ENCODE measurements at regions not wholly inside any gene's neighbourhood (a gene's known extent, or its start where the extent isn't known, plus 50 kb on each side); places are given as distances from the start of the nearest gene placed in this dataset.

DNA sequence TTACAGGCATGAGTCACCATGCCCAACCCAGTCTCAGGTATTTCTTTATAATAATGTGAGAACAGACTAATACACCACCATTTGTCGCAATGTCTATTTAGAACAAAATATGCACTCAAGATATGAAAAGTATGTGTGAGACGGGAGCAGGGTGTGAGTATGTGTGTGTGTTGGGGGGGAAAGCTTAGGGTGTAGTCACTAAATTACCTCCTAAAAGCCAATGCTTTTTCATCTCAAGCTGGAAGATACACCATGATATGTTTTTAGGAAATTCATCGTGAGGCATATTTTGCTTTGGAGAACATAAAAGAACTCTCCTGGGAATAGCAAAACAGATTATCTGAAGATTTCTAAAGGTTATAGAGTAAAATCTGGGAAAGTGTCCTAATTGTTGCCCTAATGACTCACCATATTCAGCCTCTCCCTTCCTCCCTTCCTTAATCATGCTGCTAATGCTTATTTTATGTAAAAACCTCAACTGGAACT lies 262.7 kb downstream of the PDHA2 start:
- DNase-seq: no peak

DNA sequence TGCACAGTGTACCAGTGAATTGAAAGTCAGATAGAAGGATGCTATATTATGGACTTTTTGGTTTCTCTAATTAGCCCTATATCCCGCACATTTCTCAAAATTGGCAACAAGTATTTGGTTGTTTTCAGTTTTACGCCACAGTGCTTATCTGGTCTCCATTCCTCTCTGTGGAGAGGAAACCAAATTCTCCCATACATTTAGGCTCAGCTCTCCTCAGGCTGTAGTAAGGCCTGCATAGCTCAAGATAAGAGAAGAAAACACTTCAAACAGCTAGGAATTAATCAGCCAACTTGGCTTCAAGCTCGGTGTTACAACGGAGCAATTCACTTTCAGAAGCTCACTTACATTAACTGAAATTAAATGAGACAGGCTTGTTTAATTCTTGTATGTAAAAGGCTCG lies 263.2 kb downstream of the PDHA2 start:
- DNase-seq: no peak

DNA sequence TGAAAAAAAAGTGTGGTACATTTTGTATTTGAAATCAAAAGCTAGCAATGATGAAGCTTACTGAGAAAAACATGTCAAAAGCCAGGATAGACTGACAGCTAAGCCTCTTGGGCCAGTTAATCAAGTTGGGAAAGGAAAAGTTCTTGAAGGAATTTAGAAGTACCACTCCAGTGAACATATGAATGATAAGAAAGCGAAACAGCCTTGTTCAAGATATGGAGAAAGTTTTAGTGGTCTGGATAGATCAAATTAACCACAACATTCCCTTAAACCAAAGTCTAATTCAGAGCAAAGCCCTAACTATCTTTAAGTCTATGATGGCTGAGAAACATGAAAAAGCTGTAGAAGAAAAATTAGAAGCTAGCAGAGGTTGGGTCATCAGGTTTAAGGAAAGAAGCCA lies 268.3 kb downstream of the PDHA2 start:
- no peak for DNase-seq

DNA sequence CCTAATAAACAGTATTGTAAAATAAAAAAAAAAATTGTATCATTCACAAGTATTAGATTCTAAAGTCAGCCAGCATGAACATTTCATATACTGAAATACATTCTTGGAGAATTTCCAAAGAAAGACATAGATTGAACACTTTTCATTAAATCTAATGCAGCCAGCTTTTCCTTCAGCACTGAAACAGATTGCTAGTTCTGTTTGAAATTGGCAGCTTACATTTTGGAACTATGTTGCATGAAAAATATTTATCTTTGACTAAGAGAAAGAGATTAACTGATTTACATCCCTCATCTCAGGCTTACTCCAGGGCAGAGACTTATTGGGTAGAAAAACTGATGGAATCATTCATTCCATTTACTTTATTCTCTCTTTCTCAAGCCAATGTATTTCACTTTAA lies 272.7 kb downstream of the PDHA2 start:
- no peak for DNase-seq

DNA sequence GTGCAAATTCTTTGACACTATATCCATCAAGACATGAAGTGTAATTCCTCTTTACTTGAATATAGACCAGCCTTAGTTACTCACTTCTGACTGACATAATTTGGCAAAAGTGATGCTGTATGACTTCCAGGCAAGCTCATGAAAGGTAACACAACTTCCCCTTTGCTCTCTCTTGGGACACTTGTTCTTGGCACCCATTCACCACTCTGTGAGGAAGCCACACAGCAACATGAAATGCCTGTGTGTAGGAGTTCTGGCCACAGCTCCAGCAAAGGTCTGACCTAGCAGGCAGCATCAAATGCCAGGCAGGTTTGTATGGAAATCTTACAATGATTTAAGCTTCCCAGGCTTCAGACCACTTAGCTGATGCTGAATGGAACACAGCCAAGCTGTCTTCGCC lies 280.3 kb downstream of the PDHA2 start:
- DNase-seq: no peak

DNA sequence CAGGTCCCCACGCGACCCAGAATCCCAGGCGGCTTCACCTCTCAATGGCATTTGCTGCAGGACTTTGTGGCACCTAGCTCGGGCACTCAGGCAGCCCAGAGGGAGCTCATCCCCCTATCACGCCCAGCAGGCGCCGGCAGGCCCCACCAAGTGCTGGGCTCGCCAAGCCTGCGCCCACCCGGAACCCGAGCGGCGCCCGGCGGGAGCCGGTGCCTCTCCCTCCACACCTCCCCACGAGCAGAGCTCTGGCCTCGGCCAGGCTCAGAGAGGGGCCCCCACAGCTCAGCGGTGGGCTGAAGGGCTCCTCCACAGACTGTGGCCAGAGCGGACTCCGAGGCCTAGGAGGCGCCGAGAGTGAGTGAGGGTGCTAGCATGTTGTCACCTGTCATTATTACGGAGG lies 286.3 kb downstream of the PDHA2 start:
- no peak for DNase-seq

DNA sequence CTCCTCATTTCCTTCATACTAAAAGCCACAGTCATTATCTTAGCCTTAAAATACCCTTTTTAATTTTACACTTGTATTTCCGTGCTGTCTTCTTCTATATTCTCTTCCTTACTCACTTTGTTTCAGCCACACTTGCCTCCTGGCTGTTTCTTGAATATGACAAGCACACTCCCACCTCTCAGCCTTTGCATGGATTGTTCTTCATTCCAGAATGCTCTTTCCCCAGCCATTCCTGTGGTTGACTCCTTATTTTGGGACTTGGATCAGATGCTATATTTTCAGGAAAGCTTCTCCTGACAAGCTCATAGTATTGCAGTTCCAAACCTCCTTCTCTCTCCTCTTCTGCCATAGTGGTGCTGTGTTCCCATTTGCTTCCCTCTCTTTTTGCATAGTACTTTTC lies 291.3 kb downstream of the PDHA2 start:
- no peak for DNase-seq

DNA sequence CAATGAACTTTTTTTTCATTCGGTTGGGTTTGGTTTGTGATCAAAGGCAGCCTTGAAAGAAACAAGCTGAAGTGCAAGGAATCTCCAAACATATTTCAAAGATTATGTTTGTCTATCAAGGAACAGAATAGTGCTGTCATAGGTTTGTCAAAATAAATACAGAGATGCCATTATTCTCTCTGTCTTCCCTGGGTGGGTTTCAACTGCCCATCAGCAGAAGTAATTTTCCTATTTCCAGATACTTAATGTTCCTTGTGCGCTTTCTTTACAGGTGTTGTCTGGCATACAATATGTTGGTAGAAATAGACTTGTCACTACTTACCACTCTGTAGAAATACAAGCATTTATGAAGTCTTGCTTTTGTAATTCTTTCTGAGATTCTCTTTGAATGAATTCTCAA lies 294.9 kb downstream of the PDHA2 start:
- DNase-seq: no peak

DNA sequence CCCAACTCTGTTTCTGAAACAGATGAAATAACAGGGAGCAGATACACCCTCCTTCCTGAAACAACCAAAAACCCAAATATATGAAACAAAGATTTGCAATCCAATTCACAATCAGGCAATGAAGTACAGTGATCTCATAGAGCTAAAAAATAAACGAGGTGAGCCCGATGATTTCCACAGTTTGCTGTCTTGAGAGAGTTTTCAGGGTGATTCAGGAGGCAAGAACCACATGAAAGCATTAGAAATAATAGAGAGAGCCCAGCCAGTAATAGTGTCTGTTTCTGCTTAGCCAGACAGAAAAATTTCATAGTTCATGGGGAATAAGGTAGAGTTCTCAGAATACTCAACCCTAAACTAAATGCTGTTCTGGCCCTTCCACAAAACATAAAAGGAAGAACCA lies 296.2 kb downstream of the PDHA2 start:
- DNase-seq: no peak

DNA sequence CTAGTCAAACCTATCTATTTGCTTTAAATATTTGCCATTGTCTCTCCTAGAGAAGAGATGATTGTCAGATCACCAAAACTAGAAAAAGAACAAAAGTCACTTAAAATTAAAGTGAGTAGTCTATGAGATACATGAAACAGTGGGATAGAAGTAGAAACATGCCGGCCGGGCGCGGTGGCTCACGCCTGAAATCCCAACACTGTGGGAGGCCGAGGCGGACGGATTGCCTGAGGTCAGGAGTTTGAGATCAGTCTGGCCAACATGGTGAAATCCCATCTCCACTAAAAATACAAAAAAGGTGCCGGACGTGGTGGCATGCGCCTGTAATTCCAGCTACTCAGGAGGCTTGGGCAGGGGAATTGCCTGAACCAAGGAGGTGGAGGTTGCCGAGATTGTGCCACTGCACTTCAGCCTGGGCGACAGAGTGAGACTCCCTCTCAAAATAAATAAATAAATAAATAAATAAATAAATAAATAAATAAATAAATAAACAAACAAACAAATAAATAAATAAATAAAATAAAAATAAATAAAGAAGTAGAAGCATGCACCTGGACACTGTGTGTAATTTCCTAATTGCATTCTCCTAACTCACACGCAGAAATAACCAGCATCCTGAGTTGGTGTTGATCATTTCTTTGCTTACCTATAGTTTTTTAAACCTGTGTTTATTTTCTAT lies 299.5 kb downstream of the PDHA2 start:
- no peak for DNase-seq

DNA sequence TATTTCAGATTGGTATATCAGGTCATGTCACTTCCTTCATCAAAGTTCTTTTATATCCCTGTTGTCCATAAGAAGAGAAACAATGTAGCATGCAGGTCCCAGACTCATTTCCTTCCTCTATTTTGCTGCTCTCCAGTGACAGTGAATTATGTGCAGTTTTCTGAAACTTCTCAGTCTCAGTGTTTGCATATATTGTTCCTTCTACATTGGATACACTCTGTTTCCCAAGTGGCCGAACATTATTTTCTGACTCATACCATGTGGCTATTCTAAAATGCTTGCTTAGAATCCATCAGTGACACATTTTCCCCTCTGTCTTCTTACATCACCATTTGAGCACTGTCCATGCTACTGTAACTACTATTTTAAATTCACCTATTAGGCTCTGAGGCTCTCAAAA lies 305.7 kb downstream of the PDHA2 start:
- DNase-seq: no peak

DNA sequence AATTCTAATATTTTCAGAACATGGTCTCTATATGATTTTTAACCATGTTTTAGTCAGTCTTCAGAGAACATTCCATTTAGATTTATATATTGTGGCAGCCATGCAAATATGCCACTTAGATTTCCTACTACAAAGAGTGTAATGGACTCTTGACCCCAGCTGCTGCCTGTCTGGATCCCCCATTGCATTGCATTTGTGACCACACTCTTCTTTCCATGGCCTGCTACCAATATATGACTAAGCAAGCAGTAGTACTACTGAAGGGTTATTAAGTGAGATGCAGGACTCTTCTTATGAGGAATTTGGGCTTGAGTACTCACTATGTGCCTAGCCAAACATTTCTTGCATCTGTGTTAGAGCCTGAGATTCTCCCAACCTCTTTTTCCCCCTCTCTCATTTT lies 306.8 kb downstream of the PDHA2 start:
- no peak for DNase-seq

DNA sequence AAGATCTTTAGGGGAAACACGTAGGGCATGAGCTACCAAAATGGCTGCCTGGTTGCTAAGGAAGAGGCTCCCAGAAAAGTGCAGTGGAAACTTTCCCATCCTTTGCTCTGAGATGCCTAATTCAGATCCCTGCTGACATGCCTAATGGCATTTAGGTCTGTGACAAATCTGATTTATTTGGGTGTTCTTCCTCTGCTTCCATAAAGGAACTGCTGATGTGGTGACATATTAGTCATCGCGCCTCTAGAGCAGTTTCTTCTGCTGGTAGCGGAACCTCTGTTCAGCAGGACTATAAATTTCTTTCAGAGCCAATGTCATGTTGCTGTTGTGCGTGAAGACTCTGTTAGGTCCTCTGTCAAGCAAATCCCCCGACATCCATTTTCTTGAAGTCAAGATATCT lies 310.0 kb downstream of the PDHA2 start:
- no peak for DNase-seq

DNA sequence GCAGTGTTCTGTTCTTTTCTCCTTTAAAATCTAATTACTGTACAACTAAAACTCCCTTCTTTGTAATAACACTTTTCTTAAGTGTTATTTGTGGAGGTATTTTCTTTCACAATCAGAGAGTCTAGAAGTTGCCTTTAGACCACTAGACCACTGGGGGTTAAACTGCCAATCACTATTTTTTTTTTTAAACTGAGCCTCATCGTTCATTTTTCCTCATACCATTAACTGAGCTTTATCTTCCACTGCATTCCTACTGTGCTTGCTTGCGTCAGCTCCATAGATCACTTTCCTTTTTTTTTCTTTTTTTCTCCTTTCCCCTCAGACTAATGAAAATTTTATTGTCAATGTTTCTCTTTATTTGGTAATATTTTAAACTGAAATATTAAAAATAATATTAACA lies 310.6 kb downstream of the PDHA2 start:
- no peak for DNase-seq

DNA sequence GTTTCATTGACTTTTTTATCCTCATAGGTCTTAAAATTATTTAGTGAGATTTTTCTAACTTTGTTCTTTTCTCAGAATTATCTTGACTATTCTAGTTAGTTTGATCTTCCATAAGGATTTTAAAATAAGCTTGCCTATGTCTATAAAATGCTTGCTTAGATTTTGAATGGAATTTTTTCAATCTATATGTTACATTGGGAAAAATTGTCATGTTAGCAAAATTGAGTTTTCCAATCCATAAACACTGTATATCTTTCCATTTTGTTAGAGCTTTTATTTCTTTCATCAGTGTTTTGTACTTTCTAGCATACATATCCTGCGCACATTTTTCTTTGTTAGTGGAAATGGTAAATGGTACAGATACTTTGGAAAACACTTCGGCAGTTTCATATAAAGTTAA lies 312.9 kb downstream of the PDHA2 start:
- DNase-seq: no peak

DNA sequence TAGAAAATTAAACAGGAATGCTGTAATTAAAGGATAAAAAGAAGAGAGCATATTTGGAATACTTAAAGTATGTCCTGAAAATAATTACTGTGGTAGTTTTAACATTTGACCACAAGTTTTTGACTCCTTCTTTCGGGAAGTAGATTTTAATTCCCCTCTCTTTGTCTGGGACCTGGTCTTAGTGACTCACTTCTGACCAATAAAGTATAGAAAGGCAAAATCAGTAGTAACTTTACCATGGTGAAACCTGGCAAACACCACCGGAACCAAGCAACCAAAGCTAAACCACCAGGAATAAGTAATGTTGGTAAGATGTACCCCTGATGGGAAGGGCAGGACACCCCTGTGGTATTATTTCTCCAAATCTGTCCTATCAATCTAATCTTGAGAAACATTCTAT lies 314.8 kb downstream of the PDHA2 start:
- DNase-seq: no peak

DNA sequence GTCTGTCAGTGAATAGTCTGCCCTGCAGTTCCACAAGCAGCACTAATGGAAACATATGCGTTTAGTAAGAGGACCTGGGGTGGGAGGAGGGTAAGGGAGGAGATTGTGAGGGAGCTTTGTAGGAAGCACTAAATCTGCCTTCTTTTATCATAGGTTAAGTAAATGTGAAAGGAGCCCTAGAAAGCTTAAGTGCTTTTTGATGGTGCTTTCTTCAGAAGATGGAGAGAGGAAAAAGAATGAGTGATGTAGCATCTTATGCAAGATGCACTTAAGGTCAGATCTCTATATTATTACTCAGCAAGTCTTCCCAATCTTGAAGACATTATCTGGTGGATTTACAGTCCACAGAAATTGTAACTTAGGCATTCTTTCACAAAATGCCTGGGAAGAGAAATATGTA lies 322.7 kb downstream of the PDHA2 start:
- no peak for DNase-seq

DNA sequence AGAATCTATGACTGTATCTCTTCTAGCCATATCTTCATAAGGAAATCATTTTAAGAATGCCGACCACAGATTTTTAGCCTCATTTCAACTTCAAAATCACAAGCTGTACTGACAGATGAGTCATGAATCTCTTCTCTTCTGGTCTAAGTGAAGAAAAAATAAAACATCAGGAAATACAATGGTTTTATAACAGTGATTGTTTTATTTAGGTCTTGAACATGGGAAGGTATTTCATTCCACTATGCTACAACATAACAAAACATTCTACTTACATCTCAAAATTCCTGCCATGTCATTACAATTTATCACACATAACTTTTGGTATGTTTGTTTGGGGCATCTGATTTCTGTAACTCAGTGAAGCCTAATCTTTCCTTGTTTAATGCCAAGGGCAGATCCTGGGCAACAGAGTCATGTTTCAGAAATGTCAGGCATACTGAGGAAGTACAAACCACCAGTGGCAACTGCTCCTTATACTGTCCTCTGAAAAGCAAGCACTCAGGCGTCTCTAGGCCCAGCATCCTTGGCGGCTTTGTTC lies 325.0 kb downstream of the PDHA2 start:
- DNase-seq: no peak

DNA sequence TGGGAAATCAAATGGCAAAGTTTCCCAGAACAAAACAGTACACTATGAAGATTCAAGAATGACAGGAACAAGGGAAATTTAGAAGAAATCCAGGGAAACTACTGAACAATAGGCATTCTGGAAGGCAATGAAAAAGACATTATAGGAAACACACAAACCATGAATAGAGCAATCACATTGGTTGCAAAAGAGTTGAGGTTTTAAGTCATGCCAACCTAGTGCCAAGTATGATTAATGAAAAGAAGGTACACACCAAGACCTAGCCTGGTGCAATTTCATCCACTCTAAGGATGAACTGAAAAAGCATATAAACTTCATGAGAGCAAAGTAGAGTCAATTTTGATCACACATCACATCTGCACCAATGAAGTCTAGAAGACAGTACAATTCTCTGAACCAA lies 326.9 kb downstream of the PDHA2 start:
- no peak for DNase-seq

DNA sequence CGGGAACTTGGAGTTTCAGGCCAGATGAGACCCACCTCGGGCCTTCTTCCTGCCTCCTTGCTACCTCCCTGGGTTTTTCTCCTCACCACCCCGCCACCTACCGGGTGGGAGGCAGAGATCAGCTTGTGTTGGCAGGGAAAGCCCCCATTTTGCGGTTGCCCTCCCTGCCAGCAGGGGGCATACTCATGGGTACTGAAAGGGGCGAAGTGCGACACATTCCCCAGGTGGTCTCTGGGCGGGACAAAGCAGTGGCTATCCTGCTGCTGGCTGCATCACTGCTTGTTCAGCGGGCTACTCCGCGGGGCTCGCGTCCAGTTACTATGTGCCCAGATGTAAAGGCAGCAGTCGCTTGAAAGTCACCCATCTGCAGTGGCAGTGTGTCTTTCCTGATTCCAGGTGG lies 330.3 kb downstream of the PDHA2 start:
- peak; percentile 0 to 4 for DNase-seq

DNA sequence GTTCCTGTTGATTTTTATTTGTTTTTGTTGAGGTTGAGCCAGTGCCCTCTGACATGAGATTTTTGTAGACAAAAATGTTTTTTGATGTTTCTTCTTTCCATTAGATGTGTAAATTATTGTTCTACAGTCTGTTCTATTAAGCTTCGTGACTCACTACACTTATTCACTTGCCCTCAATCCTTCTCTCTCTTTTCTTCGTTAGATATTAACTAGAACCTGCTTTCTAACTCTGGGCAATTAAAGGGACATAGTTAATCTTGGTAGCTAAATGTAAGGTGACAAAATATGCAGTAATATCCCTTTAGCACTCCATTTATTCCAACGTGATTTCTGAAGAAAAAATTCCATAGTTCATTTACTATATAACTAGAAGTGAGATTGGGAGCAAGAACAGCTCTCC lies 333.9 kb downstream of the PDHA2 start:
- no peak for DNase-seq

DNA sequence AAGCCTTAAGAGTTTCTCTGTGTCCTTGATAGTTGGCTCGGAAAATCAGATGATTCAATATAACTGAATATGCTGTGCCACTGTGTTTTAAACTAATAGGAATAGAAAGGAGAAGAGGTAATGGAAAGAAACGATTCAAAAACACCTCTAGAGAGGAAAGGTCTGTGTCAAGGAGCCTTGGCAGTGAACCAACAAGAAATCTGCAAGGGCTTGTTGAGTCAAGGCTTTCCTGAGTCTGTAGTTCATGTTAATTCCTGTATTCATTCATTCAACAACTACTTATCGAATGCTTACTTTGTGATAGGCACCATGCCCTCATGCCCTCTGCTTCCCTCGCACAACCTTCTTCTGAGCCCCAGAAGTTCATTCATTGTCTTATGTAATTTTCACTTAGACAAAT lies 336.0 kb downstream of the PDHA2 start:
- no peak for DNase-seq

DNA sequence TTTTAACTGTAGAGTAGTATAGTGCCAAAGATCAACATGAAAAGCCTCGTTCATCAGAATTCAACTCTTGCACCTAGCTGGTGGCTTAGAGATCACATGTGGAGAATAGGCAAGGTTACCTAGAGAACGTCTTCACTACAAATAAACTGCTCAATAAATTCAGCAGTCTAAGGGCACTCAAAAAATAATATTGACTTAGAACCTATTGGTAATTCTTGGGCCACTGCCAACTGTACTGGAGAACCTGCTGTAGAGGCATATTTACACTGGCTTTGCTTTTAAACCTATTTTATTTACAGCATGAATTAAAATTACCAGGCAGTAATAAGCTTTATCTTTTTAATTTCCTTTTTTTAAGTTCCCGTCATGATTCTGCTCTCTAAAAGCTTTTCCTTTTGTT lies 343.7 kb downstream of the PDHA2 start:
- no peak for DNase-seq

DNA sequence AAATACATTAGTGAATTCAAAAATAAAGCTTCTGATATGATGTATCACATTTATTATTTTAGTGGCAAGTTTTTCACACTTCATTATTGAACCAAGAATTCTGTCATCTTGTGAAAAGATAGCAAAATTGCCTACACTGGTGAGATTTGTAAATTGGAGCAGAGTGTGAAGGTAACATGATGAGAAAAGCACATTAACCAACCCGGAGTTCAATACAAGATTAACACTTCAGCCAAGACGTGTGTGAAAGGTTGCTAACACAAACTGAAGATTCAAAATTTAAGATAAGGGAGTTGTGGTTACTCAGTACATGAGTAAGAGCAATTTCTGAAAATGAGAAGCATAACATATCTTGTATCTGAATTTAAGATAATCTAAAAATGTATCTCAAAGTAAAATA lies 346.7 kb downstream of the PDHA2 start:
- DNase-seq: no peak

DNA sequence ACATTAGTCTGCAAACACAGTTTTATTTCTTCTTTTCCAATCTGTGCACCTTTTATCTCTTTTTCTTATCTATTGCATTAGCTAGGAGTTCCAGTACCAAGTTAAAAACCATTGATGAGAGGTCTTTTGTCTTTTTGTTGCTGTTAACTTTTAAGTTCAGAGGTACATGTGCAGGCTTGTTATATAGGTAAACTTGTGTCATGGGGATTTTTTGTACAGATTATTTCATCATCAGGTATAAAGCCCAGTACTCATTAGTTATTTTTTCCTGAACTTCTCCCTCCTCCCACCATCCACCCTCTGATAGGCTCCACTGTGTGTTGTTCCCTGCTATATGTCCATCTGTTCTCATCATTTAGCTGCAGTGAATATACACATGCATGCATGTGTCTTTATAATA lies 349.9 kb downstream of the PDHA2 start:
- DNase-seq: no peak

All from activated CD4-positive, alpha-beta T cell treated with anti-CD3 and anti-CD28 coated beads, Interleukin-2, amount 50 U/mL, for 48 hours (primary cell).